ENCODE measurements at regions not wholly inside any gene's neighbourhood (a gene's known extent, or its start where the extent isn't known, plus 50 kb on each side); places are given as distances from the start of the nearest gene placed in this dataset.
A peak's percentile ranks its signal among the peaks of the same experiment; 100 is the strongest.
"Not testable (repeated sequence)": the region's sequence is repeated elsewhere in the genome, so short reads cannot be mapped to it uniquely, and the experiment has no call there.

- Histone ChIP-seq H3K9me3 (ENCODE audit: control insufficient read depth in 2 of 2, insufficient read depth in 1 of 2, low read depth in 1 of 2, low read length in 1 of 2) (peaks cover 0 to 3% of the 10 kb centered on the region in 2 donors), H3K36me3 (ENCODE audit: control insufficient read depth in 3 of 3, insufficient read depth in 2 of 3, low read depth in 1 of 3, low read length in 3 of 3) (no peaks in the 10 kb centered on the region), H3K4me1 (ENCODE audit: control insufficient read depth in 3 of 3, insufficient read depth in 2 of 3, low read depth in 1 of 3, low read length in 2 of 3) (no peaks in the 10 kb centered on the region), H3K27me3 (ENCODE audit: control insufficient read depth in 3 of 3, insufficient read depth in 3 of 3, low read length in 3 of 3) (no peaks in the 10 kb centered on the region), H3K4me3 (ENCODE audit: low read depth in 1 of 3, low read length in 3 of 3) (no peak overlapping the region), H3K27ac (ENCODE audit: low read depth in 1 of 3, low read length in 2 of 3) (no peak overlapping the region)
- no peak for DNase-seq
- no peak for FAIRE-seq
- 84 to 96% (median 91%) methylated on average over 1 of the region's 1 CpG for WGBS, 3 donors
Measured at GRCh38 chr1:182331387-182331786, 60.2 kb downstream of the GLUL start.

DNA sequence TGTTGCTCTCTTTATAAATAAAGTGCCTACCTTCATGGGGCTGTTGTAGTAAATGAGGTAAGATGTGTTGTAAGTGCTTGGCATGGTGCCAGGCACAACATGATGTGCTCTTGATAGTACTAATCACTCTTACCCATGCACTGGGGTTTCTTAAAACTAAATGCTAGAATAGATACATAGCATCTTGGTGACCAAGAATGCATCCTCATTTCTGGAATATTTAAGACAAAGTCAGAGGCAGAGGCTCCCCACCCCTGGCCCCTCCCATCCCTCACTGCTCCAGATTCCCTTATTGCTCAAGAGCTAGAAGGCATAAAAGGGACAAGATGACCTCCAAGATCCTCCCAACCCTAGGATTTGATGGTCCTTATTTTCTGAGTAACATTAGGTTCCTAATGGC lies 61.3 kb downstream of the GLUL start:
- Histone ChIP-seq H3K27ac (ENCODE audit: low read depth in 1 of 3, low read length in 2 of 3) (no peak overlapping the region), H3K9me3 (ENCODE audit: control insufficient read depth in 2 of 2, insufficient read depth in 1 of 2, low read depth in 1 of 2, low read length in 1 of 2) (peaks cover 0 to 3% of the 10 kb centered on the region in 2 donors), H3K36me3 (ENCODE audit: control insufficient read depth in 3 of 3, insufficient read depth in 2 of 3, low read depth in 1 of 3, low read length in 3 of 3) (no peaks in the 10 kb centered on the region), H3K4me3 (ENCODE audit: low read depth in 1 of 3, low read length in 3 of 3) (no peak overlapping the region), H3K4me1 (ENCODE audit: control insufficient read depth in 3 of 3, insufficient read depth in 2 of 3, low read depth in 1 of 3, low read length in 2 of 3) (no peaks in the 10 kb centered on the region), H3K27me3 (ENCODE audit: control insufficient read depth in 3 of 3, insufficient read depth in 3 of 3, low read length in 3 of 3) (no peaks in the 10 kb centered on the region)
- no peak for FAIRE-seq
- DNase-seq, result no peak

DNA sequence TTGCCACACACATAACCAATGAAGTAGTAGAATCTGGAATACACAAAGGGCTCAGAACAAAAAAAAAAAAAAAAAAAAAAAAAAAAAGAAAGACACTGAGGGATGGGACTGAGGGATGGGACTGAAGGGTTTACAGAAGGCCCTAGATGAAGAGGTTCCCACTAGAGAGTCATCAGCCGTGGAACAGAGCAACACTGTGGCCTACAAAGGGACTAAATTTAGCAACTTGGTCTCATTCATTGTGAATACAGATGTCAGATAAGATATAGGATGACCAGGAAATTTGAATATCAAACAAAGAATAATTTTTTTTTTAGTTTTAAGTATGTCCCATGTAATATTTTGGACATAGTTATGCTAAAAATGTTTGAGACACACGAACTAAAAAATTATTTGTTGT lies 62.1 kb downstream of the GLUL start:
- WGBS, 3 donors, result 45 to 65% (median 51%) methylated on average over 2 of the region's 2 CpGs
- FAIRE-seq, result no peak
- DNase-seq, result no peak
- H3K27me3 ChIP-seq (ENCODE audit: control insufficient read depth in 3 of 3, insufficient read depth in 3 of 3, low read length in 3 of 3), result no peaks in the 10 kb centered on the region
- H3K9me3 ChIP-seq (ENCODE audit: control insufficient read depth in 2 of 2, insufficient read depth in 1 of 2, low read depth in 1 of 2, low read length in 1 of 2), result peaks cover 0 to 3% of the 10 kb centered on the region in 2 donors
- H3K4me1 ChIP-seq (ENCODE audit: control insufficient read depth in 3 of 3, insufficient read depth in 2 of 3, low read depth in 1 of 3, low read length in 2 of 3), result no peaks in the 10 kb centered on the region
- no peak overlapping the region for H3K4me3 ChIP-seq (ENCODE audit: low read depth in 1 of 3, low read length in 3 of 3)
- H3K36me3 ChIP-seq (ENCODE audit: control insufficient read depth in 3 of 3, insufficient read depth in 2 of 3, low read depth in 1 of 3, low read length in 3 of 3), result no peaks in the 10 kb centered on the region
- H3K27ac ChIP-seq (ENCODE audit: low read depth in 1 of 3, low read length in 2 of 3), result no peak overlapping the region

- 93 to 95% (median 94%) methylated on average over 16 of the region's 16 CpGs for WGBS, 3 donors
- no peaks in the 10 kb centered on the region for H3K36me3 ChIP-seq (ENCODE audit: control insufficient read depth in 3 of 3, insufficient read depth in 2 of 3, low read depth in 1 of 3, low read length in 3 of 3)
- peaks cover 0 to 3% of the 10 kb centered on the region in 2 donors for H3K9me3 ChIP-seq (ENCODE audit: control insufficient read depth in 2 of 2, insufficient read depth in 1 of 2, low read depth in 1 of 2, low read length in 1 of 2)
- FAIRE-seq (no peak), DNase-seq (no peak)
- H3K27ac ChIP-seq (ENCODE audit: low read depth in 1 of 3, low read length in 2 of 3), result no peak overlapping the region
- H3K4me3 ChIP-seq (ENCODE audit: low read depth in 1 of 3, low read length in 3 of 3), result no peak overlapping the region
- no peaks in the 10 kb centered on the region for H3K27me3 ChIP-seq (ENCODE audit: control insufficient read depth in 3 of 3, insufficient read depth in 3 of 3, low read length in 3 of 3)
- H3K4me1 ChIP-seq (ENCODE audit: control insufficient read depth in 3 of 3, insufficient read depth in 2 of 3, low read depth in 1 of 3, low read length in 2 of 3), result no peaks in the 10 kb centered on the region
Measured at GRCh38 chr1:182328591-182328990, 63.0 kb downstream of the GLUL start.

- no peaks in the 10 kb centered on the region for H3K27me3 ChIP-seq (ENCODE audit: control insufficient read depth in 3 of 3, insufficient read depth in 3 of 3, low read length in 3 of 3)
- peaks cover 0 to 3% of the 10 kb centered on the region in 2 donors for H3K9me3 ChIP-seq (ENCODE audit: control insufficient read depth in 2 of 2, insufficient read depth in 1 of 2, low read depth in 1 of 2, low read length in 1 of 2)
- no peak overlapping the region for H3K27ac ChIP-seq (ENCODE audit: low read depth in 1 of 3, low read length in 2 of 3)
- DNase-seq, result no peak
- H3K4me3 ChIP-seq (ENCODE audit: low read depth in 1 of 3, low read length in 3 of 3), result no peak overlapping the region
- no peaks in the 10 kb centered on the region for H3K36me3 ChIP-seq (ENCODE audit: control insufficient read depth in 3 of 3, insufficient read depth in 2 of 3, low read depth in 1 of 3, low read length in 3 of 3)
- no peak for FAIRE-seq
- no peaks in the 10 kb centered on the region for H3K4me1 ChIP-seq (ENCODE audit: control insufficient read depth in 3 of 3, insufficient read depth in 2 of 3, low read depth in 1 of 3, low read length in 2 of 3)
- WGBS, 3 donors, result 82 to 92% (median 87%) methylated on average over 2 of the region's 2 CpGs
Measured at GRCh38 chr1:182325339-182325738, 66.3 kb downstream of the GLUL start.

- not testable (repeated sequence) for H3K27ac ChIP-seq (ENCODE audit: low read depth in 1 of 3, low read length in 2 of 3); FAIRE-seq; H3K4me3 ChIP-seq (ENCODE audit: low read depth in 1 of 3, low read length in 3 of 3); H3K9me3 ChIP-seq (ENCODE audit: control insufficient read depth in 2 of 2, insufficient read depth in 1 of 2, low read depth in 1 of 2, low read length in 1 of 2); DNase-seq; H3K36me3 ChIP-seq (ENCODE audit: control insufficient read depth in 3 of 3, insufficient read depth in 2 of 3, low read depth in 1 of 3, low read length in 3 of 3); H3K4me1 ChIP-seq (ENCODE audit: control insufficient read depth in 3 of 3, insufficient read depth in 2 of 3, low read depth in 1 of 3, low read length in 2 of 3); H3K27me3 ChIP-seq (ENCODE audit: control insufficient read depth in 3 of 3, insufficient read depth in 3 of 3, low read length in 3 of 3)
- 74 to 85% (median 77%) methylated on average over 6 of the region's 6 CpGs for WGBS, 3 donors
Measured at GRCh38 chr1:182321532-182321931, 70.1 kb downstream of the GLUL start.

- H3K27me3 ChIP-seq (ENCODE audit: control insufficient read depth in 3 of 3, insufficient read depth in 3 of 3, low read length in 3 of 3), result no peaks in the 10 kb centered on the region
- DNase-seq, result no peak
- H3K27ac ChIP-seq (ENCODE audit: low read depth in 1 of 3, low read length in 2 of 3), result no peak overlapping the region
- H3K36me3 ChIP-seq (ENCODE audit: control insufficient read depth in 3 of 3, insufficient read depth in 2 of 3, low read depth in 1 of 3, low read length in 3 of 3), result no peaks in the 10 kb centered on the region
- peaks cover 0 to 8% (median 0%) of the 10 kb centered on the region in 3 donors for H3K4me1 ChIP-seq (ENCODE audit: control insufficient read depth in 3 of 3, insufficient read depth in 2 of 3, low read depth in 1 of 3, low read length in 2 of 3)
- no peak overlapping the region for H3K4me3 ChIP-seq (ENCODE audit: low read depth in 1 of 3, low read length in 3 of 3)
- no peaks in the 10 kb centered on the region for H3K9me3 ChIP-seq (ENCODE audit: control insufficient read depth in 2 of 2, insufficient read depth in 1 of 2, low read depth in 1 of 2, low read length in 1 of 2)
- WGBS, 3 donors, result 8 to 49% (median 27%) methylated on average over 1 of the region's 1 CpG
- FAIRE-seq, result no peak
Measured at GRCh38 chr1:182317611-182318161, 73.9 kb downstream of the GLUL start.

DNA sequence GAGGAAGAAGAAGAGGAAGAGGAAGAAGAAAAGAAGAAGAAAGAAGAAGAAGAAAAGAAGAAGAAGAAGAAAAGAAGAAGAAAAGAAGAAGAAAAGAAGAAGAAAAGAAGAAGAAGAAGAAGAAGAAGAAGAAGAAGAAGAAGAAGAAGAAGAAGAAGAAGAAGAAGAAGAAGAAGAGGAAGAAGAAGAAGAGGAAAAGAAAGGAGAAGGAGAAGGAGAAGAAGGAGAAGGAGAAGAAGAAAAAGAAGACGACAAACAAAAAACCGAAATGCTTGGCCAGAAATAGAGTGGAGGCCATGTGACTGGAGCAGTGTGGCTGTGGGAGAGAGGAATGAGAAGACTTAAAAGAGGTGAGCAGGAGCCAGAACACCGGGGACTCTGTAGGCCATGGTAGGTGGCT lies 75.1 kb downstream of the GLUL start:
- H3K4me1 ChIP-seq (ENCODE audit: control insufficient read depth in 3 of 3, insufficient read depth in 2 of 3, low read depth in 1 of 3, low read length in 2 of 3); H3K36me3 ChIP-seq (ENCODE audit: control insufficient read depth in 3 of 3, insufficient read depth in 2 of 3, low read depth in 1 of 3, low read length in 3 of 3); H3K4me3 ChIP-seq (ENCODE audit: low read depth in 1 of 3, low read length in 3 of 3); H3K27ac ChIP-seq (ENCODE audit: low read depth in 1 of 3, low read length in 2 of 3); DNase-seq; H3K27me3 ChIP-seq (ENCODE audit: control insufficient read depth in 3 of 3, insufficient read depth in 3 of 3, low read length in 3 of 3); FAIRE-seq; H3K9me3 ChIP-seq (ENCODE audit: control insufficient read depth in 2 of 2, insufficient read depth in 1 of 2, low read depth in 1 of 2, low read length in 1 of 2): not testable (repeated sequence)
- 71 to 92% (median 74%) methylated on average over 3 of the region's 3 CpGs for WGBS, 3 donors

DNA sequence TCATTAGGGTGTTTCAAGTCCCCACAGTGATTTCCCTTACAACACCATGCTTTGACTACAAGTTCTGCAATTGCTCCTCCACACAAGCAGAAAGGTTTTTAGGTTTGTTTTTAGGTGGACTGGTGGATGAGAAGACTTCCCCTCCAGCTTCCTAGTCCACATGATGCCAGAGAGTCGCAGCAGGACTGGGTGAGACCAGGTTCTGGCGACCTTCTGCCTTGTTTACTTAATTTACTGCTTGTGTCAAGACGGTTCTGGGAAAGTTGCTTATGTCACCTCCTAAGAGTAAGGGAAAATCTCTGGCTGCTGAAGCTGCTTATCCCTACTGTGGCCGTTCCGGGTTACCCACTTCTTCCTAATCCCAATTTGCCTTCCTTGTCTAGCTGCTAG lies 76.4 kb downstream of the GLUL start:
- Histone ChIP-seq H3K27ac (ENCODE audit: low read depth in 1 of 3, low read length in 2 of 3) (peak overlapping the region in 1 of 3 donors; percentile 31), H3K27me3 (ENCODE audit: control insufficient read depth in 3 of 3, insufficient read depth in 3 of 3, low read length in 3 of 3) (no peaks in the 10 kb centered on the region), H3K9me3 (ENCODE audit: control insufficient read depth in 2 of 2, insufficient read depth in 1 of 2, low read depth in 1 of 2, low read length in 1 of 2) (no peaks in the 10 kb centered on the region), H3K4me1 (ENCODE audit: control insufficient read depth in 3 of 3, insufficient read depth in 2 of 3, low read depth in 1 of 3, low read length in 2 of 3) (peaks cover 0 to 8% (median 0%) of the 10 kb centered on the region in 3 donors), H3K4me3 (ENCODE audit: low read depth in 1 of 3, low read length in 3 of 3) (no peak overlapping the region), H3K36me3 (ENCODE audit: control insufficient read depth in 3 of 3, insufficient read depth in 2 of 3, low read depth in 1 of 3, low read length in 3 of 3) (no peaks in the 10 kb centered on the region)
- WGBS, 3 donors, result 17 to 43% (median 20%) methylated on average over 5 of the region's 5 CpGs
- FAIRE-seq (no peak), DNase-seq (peak; percentile 56 to 80)
